ENCODE measurements at regions not wholly inside any gene's neighbourhood (a gene's known extent, or its start where the extent isn't known, plus 50 kb on each side); places are given as distances from the start of the nearest gene placed in this dataset.

- TF ChIP-seq CTCF (optimal IDR thresholded peaks at IDR 0.05 in 1 of 3, IDR thresholded peaks at IDR 0.05 in 1 of 3, conservative IDR thresholded peaks at IDR 0.05 in 1 of 3; ENCODE audit: extremely low read depth in 1 of 3, insufficient read depth in 2 of 3, low read length in 3 of 3) (no peak), EZH2 (IDR thresholded peaks at IDR 0.05; ENCODE audit: low read length) (no peak)
Measured at GRCh38 chr18:70494524-70494923, 205.7 kb downstream of the SOCS6 start.
